PC-3 (cell line): ENCODE measurements at regions not wholly inside any gene's neighbourhood (a gene's known extent, or its start where the extent isn't known, plus 50 kb on each side); places are given as distances from the start of the nearest gene placed in this dataset.

Source experiments
- ATAC-seq: fragments of 200-7000 bp; cut with Tn5 transposase; 2 replicates; pipeline ENCODE4 v1.9.1; 2020; ENCODE audit warnings: mild to moderate bottlenecking, moderate library complexity
- BruUV-seq: library from RNA; stranded (reverse); fragments of 400-500 nt; replicated peaks from 2 replicates; lab custom pipeline; 2021; lab: Mats Ljungman, UMichigan
- CTCF ChIA-PET: fragments of 300-600 bp; sonication (Branson Sonifier 250); formaldehyde crosslinking; loops from one replicate; lab custom pipeline; 2022; ENCODE audit warnings: antibody characterized with exemption; lab: Charles Lee
- POLR2A ChIA-PET: fragments of 300-600 bp; sonication (Branson Sonifier 250); formaldehyde crosslinking; loops from one replicate; lab custom pipeline; 2022; ENCODE audit warnings: antibody characterized with exemption; ENCODE audit not compliant: unreplicated experiment; lab: Charles Lee
- DNase-seq: peaks from one replicate; pipeline ENCODE4 v3.0.0-alpha.2; 2015
- H2AFZ ChIP-seq: fragments of 300-600 bp; sonication (generic); 2 replicates; pipeline ENCODE4 v1.6.0; 2016; ENCODE audit warnings: antibody characterized with exemption, low read length
- H3F3A ChIP-seq: fragments of 300-600 bp; sonication (generic); one replicate; pipeline ENCODE4 v1.6.0; 2017; ENCODE audit warnings: antibody characterized with exemption, low read length, control low read depth, mild to moderate bottlenecking; ENCODE audit not compliant: unreplicated experiment
- H3K27ac ChIP-seq: fragments of 300-600 bp; sonication (generic); 2 replicates; pipeline ENCODE4 v1.5.1; 2016; ENCODE audit warnings: mild to moderate bottlenecking, low read length
- H3K27me3 ChIP-seq: fragments of 300-600 bp; sonication (generic); 2 replicates; pipeline ENCODE4 v1.6.1; 2016; ENCODE audit warnings: low read length, mixed read lengths
- H3K36me3 ChIP-seq: fragments of 300-600 bp; sonication (generic); 2 replicates; pipeline ENCODE4 v1.6.1; 2016; ENCODE audit warnings: low read depth, mixed run types, low read length, mixed read lengths
- H3K4me1 ChIP-seq: fragments of 300-600 bp; sonication (generic); 2 replicates; pipeline ENCODE4 v1.5.1; 2016; ENCODE audit warnings: low read length; ENCODE audit not compliant: insufficient read depth
- H3K4me2 ChIP-seq: fragments of 300-600 bp; sonication (generic); 2 replicates; pipeline ENCODE4 v1.6.0; 2016; ENCODE audit warnings: low read length
- H3K4me3 ChIP-seq: fragments of 300-600 bp; sonication (generic); 2 replicates; pipeline ENCODE4 v1.5.1; 2016; ENCODE audit warnings: mild to moderate bottlenecking, low read length, mixed read lengths
- H3K79me2 ChIP-seq: fragments of 300-600 bp; sonication (generic); 2 replicates; pipeline ENCODE4 v1.6.1; 2017; ENCODE audit warnings: low read length, mixed read lengths
- H3K9ac ChIP-seq: fragments of 300-600 bp; sonication (generic); 2 replicates; pipeline ENCODE4 v1.6.0; 2016; ENCODE audit warnings: mild to moderate bottlenecking, low read length
- H3K9me2 ChIP-seq: fragments of 300-600 bp; sonication (generic); replicated peaks from 2 replicates; pipeline ENCODE4 v1.6.1; 2016; ENCODE audit warnings: mixed run types, low read length, mixed read lengths
- H3K9me3 ChIP-seq: fragments of 300-600 bp; sonication (generic); 2 replicates; pipeline ENCODE4 v1.6.1; 2016; ENCODE audit warnings: low read length, mixed read lengths
- H4K20me1 ChIP-seq: fragments of 300-600 bp; sonication (generic); 2 replicates; pipeline ENCODE4 v1.6.1; 2016; ENCODE audit warnings: low read length, mixed read lengths
- CTCF ChIP-seq: fragments of 300-600 bp; sonication (generic); conservative IDR thresholded peaks from 2 replicates; pipeline ENCODE4 v1.5.1; 2017; ENCODE audit warnings: antibody characterized with exemption, low read depth, mild to moderate bottlenecking, low read length
- EZH2 ChIP-seq: fragments of 300-600 bp; sonication (generic); IDR thresholded peaks from one replicate; pipeline ENCODE4 v1.6.1; 2017; ENCODE audit warnings: antibody characterized with exemption, mild to moderate bottlenecking, low read length; ENCODE audit not compliant: unreplicated experiment
- EZH2phosphoT487 ChIP-seq: fragments of 300-600 bp; sonication (generic); IDR thresholded peaks from 2 replicates; pipeline ENCODE4 v1.6.1; 2018; ENCODE audit warnings: mild to moderate bottlenecking, antibody characterized with exemption, low read length, borderline replicate concordance
- intact Hi-C: fragments of 100-400 bp; cut with micrococcal nuclease; formaldehyde crosslinking; loops from 2 replicates; pipeline ENCODE4 v1.9.0; 2023

GRCh38 chr5:87029951-87030350 lies 237.7 kb upstream of the RASA1 start:
- no peak overlapping the region for H3K27ac ChIP-seq
- POLR2A ChIA-PET: no interaction called here
- H3K4me2 ChIP-seq: no peak overlapping the region
- ATAC-seq (peak; percentile 18; the same call in 1 of the 2 replicates), DNase-seq (no peak)
- CTCF ChIA-PET: no interaction called here
- no peaks in the 10 kb centered on the region for H3K9me3 ChIP-seq
- no peaks in the 10 kb centered on the region for H4K20me1 ChIP-seq
- H2AFZ ChIP-seq: no peak overlapping the region
- no peak overlapping the region for H3K9ac ChIP-seq
- no TSS peak for BruUV-seq
- H3K9me2 ChIP-seq: no peaks in the 10 kb centered on the region
- no peaks in the 10 kb centered on the region for H3K36me3 ChIP-seq
- H3K27me3 ChIP-seq: no peaks in the 10 kb centered on the region
- no peaks in the 10 kb centered on the region for H3K4me1 ChIP-seq
- H3K4me3 ChIP-seq: no peak overlapping the region
- no peaks in the 10 kb centered on the region for H3K79me2 ChIP-seq
- intact Hi-C loops: no loop called here
- TF ChIP-seq EZH2phosphoT487: no peak
- TF ChIP-seq EZH2: no peak
- no peak for TF ChIP-seq CTCF
- no peaks in the 10 kb centered on the region for H3F3A ChIP-seq

GRCh38 chr5:87030699-87031098 lies 237.0 kb upstream of the RASA1 start:
- no peaks in the 10 kb centered on the region for H3K4me1 ChIP-seq
- no peak overlapping the region for H3K4me2 ChIP-seq
- no peak for TF ChIP-seq CTCF
- no peak for TF ChIP-seq EZH2phosphoT487
- TF ChIP-seq EZH2: no peak
- H3K27me3 ChIP-seq: no peaks in the 10 kb centered on the region
- H4K20me1 ChIP-seq: no peaks in the 10 kb centered on the region
- ChIA-PET CTCF (no interaction called here), POLR2A (interaction anchor here (0.6 kb wide), 1 partner anchor 142 kb away, joined by 3 read pairs; no protein-coding TSS in a partner anchor)
- no peak for ATAC-seq
- H3K9me2 ChIP-seq: no peaks in the 10 kb centered on the region
- intact Hi-C loops: no loop called here
- H2AFZ ChIP-seq: no peak overlapping the region
- H3K9me3 ChIP-seq: no peaks in the 10 kb centered on the region
- no peak overlapping the region for H3K9ac ChIP-seq
- no peak for DNase-seq
- H3K4me3 ChIP-seq: no peak overlapping the region
- no TSS peak for BruUV-seq
- H3F3A ChIP-seq: no peaks in the 10 kb centered on the region
- H3K79me2 ChIP-seq: no peaks in the 10 kb centered on the region
- no peaks in the 10 kb centered on the region for H3K36me3 ChIP-seq
- H3K27ac ChIP-seq: no peak overlapping the region

GRCh38 chr5:87034557-87034956 lies 233.1 kb upstream of the RASA1 start:
- no TSS peak for BruUV-seq
- H3K4me2 ChIP-seq: no peak overlapping the region
- no peaks in the 10 kb centered on the region for H3K9me2 ChIP-seq
- no peaks in the 10 kb centered on the region for H3K9me3 ChIP-seq
- H3K27ac ChIP-seq: no peak overlapping the region
- no peak for TF ChIP-seq CTCF
- no peak for TF ChIP-seq EZH2
- TF ChIP-seq EZH2phosphoT487: no peak
- H3K4me1 ChIP-seq: no peaks in the 10 kb centered on the region
- H3K9ac ChIP-seq: no peak overlapping the region
- H3K79me2 ChIP-seq: no peaks in the 10 kb centered on the region
- ChIA-PET POLR2A (no interaction called here), CTCF (interaction anchor here (0.7 kb wide), 1 partner anchor 747 kb away, joined by 3 read pairs; no protein-coding TSS in a partner anchor)
- DNase-seq (no peak), ATAC-seq (no peak)
- H3K36me3 ChIP-seq: no peaks in the 10 kb centered on the region
- no peaks in the 10 kb centered on the region for H4K20me1 ChIP-seq
- no peaks in the 10 kb centered on the region for H3F3A ChIP-seq
- no peak overlapping the region for H3K4me3 ChIP-seq
- intact Hi-C loops: no loop called here
- no peaks in the 10 kb centered on the region for H3K27me3 ChIP-seq
- H2AFZ ChIP-seq: no peak overlapping the region
